ENCODE measurements at regions not wholly inside any gene's neighbourhood (a gene's known extent, or its start where the extent isn't known, plus 50 kb on each side); places are given as distances from the start of the nearest gene placed in this dataset.
"Not testable (repeated sequence)": the region's sequence is repeated elsewhere in the genome, so short reads cannot be mapped to it uniquely, and the experiment has no call there.

GRCh38 chr9:96056226-96056625 is 180.7 kb downstream of the ERCC6L2 start:
- H3K4me3 ChIP-seq (ENCODE audit: low read length in 3 of 3): no peak overlapping the region
- no peaks in the 10 kb centered on the region for H3K9me3 ChIP-seq (ENCODE audit: control insufficient read depth in 2 of 3, insufficient read depth in 1 of 3, low read length in 3 of 3)
- H3K36me3 ChIP-seq (ENCODE audit: control insufficient read depth in 2 of 3, insufficient read depth in 3 of 3, low read length in 3 of 3): no peaks in the 10 kb centered on the region
- FAIRE-seq (no peak), DNase-seq (no peak)
- intact Hi-C loops (cut with DNase I): no loop called here
- peaks cover 0 to 4% (median 0%) of the 10 kb centered on the region in 3 donors for H3K4me1 ChIP-seq (ENCODE audit: control insufficient read depth in 2 of 3, insufficient read depth in 2 of 3, low read depth in 1 of 3, low read length in 3 of 3)
- no peak overlapping the region for H3K27ac ChIP-seq (ENCODE audit: low read depth in 2 of 2, low read length in 2 of 2)
- H3K9ac ChIP-seq (ENCODE audit: low read length in 3 of 3): no peak overlapping the region
- no peak for TF ChIP-seq CTCF (IDR thresholded peaks at IDR 0.05; ENCODE audit: borderline replicate concordance, extremely low read depth, insufficient read depth)
- no peaks in the 10 kb centered on the region for H3K27me3 ChIP-seq (ENCODE audit: control insufficient read depth, insufficient read depth, low read length)

- intact Hi-C loops (cut with DNase I); H3K4me3 ChIP-seq (ENCODE audit: low read length in 3 of 3); FAIRE-seq; H3K27ac ChIP-seq (ENCODE audit: low read depth in 2 of 2, low read length in 2 of 2); H3K9me3 ChIP-seq (ENCODE audit: control insufficient read depth in 2 of 3, insufficient read depth in 1 of 3, low read length in 3 of 3); H3K36me3 ChIP-seq (ENCODE audit: control insufficient read depth in 2 of 3, insufficient read depth in 3 of 3, low read length in 3 of 3); H3K27me3 ChIP-seq (ENCODE audit: control insufficient read depth, insufficient read depth, low read length); DNase-seq; H3K4me1 ChIP-seq (ENCODE audit: control insufficient read depth in 2 of 3, insufficient read depth in 2 of 3, low read depth in 1 of 3, low read length in 3 of 3); H3K9ac ChIP-seq (ENCODE audit: low read length in 3 of 3): not testable (repeated sequence)
These were observed 178.8 kb downstream of the ERCC6L2 start for GRCh38 chr9:96054248-96054647.

GRCh38 chr9:96052686-96053085 is 177.2 kb downstream of the ERCC6L2 start:
- Histone ChIP-seq H3K9me3 (ENCODE audit: control insufficient read depth in 2 of 3, insufficient read depth in 1 of 3, low read length in 3 of 3) (no peaks in the 10 kb centered on the region), H3K9ac (ENCODE audit: low read length in 3 of 3) (no peak overlapping the region), H3K36me3 (ENCODE audit: control insufficient read depth in 2 of 3, insufficient read depth in 3 of 3, low read length in 3 of 3) (no peaks in the 10 kb centered on the region), H3K27me3 (ENCODE audit: control insufficient read depth, insufficient read depth, low read length) (no peaks in the 10 kb centered on the region), H3K4me1 (ENCODE audit: control insufficient read depth in 2 of 3, insufficient read depth in 2 of 3, low read depth in 1 of 3, low read length in 3 of 3) (peaks cover 4 to 15% (median 4%) of the 10 kb centered on the region in 3 donors), H3K27ac (ENCODE audit: low read depth in 2 of 2, low read length in 2 of 2) (no peak overlapping the region), H3K4me3 (ENCODE audit: low read length in 3 of 3) (no peak overlapping the region)
- no peak for FAIRE-seq
- no peak for TF ChIP-seq CTCF (IDR thresholded peaks at IDR 0.05; ENCODE audit: borderline replicate concordance, extremely low read depth, insufficient read depth)
- intact Hi-C loops (cut with DNase I): no loop called here
- DNase-seq: no peak

- Histone ChIP-seq H3K27me3 (ENCODE audit: control insufficient read depth, insufficient read depth, low read length) (no peaks in the 10 kb centered on the region), H3K36me3 (ENCODE audit: control insufficient read depth in 2 of 3, insufficient read depth in 3 of 3, low read length in 3 of 3) (no peaks in the 10 kb centered on the region), H3K4me3 (ENCODE audit: low read length in 3 of 3) (no peak overlapping the region), H3K9me3 (ENCODE audit: control insufficient read depth in 2 of 3, insufficient read depth in 1 of 3, low read length in 3 of 3) (no peaks in the 10 kb centered on the region), H3K4me1 (ENCODE audit: control insufficient read depth in 2 of 3, insufficient read depth in 2 of 3, low read depth in 1 of 3, low read length in 3 of 3) (peaks cover 4 to 15% (median 4%) of the 10 kb centered on the region in 3 donors), H3K9ac (ENCODE audit: low read length in 3 of 3) (no peak overlapping the region), H3K27ac (ENCODE audit: low read depth in 2 of 2, low read length in 2 of 2) (no peak overlapping the region)
- intact Hi-C loops (cut with DNase I): no loop called here
- FAIRE-seq (no peak), DNase-seq (no peak)
- no peak for TF ChIP-seq CTCF (IDR thresholded peaks at IDR 0.05; ENCODE audit: borderline replicate concordance, extremely low read depth, insufficient read depth)
These were observed 175.9 kb downstream of the ERCC6L2 start for GRCh38 chr9:96051423-96051822.
